Aorta (tissue), 5 donors: ENCODE measurements at regions not wholly inside any gene's neighbourhood (a gene's known extent, or its start where the extent isn't known, plus 50 kb on each side); places are given as distances from the start of the nearest gene placed in this dataset.
A peak's percentile ranks its signal among the peaks of the same experiment; 100 is the strongest.
"Not testable (repeated sequence)": the region's sequence is repeated elsewhere in the genome, so short reads cannot be mapped to it uniquely, and the experiment has no call there.

Experiments used
- ATAC-seq: fragments of 200-7000 bp; cut with Tn5 transposase; one replicate; pipeline ENCODE4 v1.9.1; 2022; ENCODE audit warnings: moderate library complexity; ENCODE audit not compliant: low FRiP score
- DNase-seq, 2 donors: peaks; one replicate each; pipeline ENCODE4 v3.0.0-alpha.2; 2020
- H3K27ac ChIP-seq, 2 donors: one replicate each; pipeline ENCODE4 v1.5.1; 2013; ENCODE audit warnings: low read length in 2 of 2, mild to moderate bottlenecking in 2 of 2, moderate library complexity in 2 of 2, control low read depth in 1 of 2, inconsistent platforms in 1 of 2, low read depth in 1 of 2
- H3K27me3 ChIP-seq, 2 donors: one replicate each; pipeline ENCODE4 v1.6.1; 2013; ENCODE audit warnings: control low read depth in 1 of 2, low read length in 1 of 2, mild to moderate bottlenecking in 1 of 2, moderate library complexity in 1 of 2; ENCODE audit not compliant: insufficient read depth in 2 of 2, control insufficient read depth in 1 of 2
- H3K36me3 ChIP-seq, 2 donors: one replicate each; pipeline ENCODE4 v1.6.1; 2013; ENCODE audit warnings: control low read depth in 1 of 2, low read length in 1 of 2, mild to moderate bottlenecking in 1 of 2; ENCODE audit not compliant: insufficient read depth in 2 of 2, control insufficient read depth in 1 of 2
- H3K4me1 ChIP-seq, 2 donors: one replicate each; pipeline ENCODE4 v1.6.1; 2013; ENCODE audit warnings: low read length in 2 of 2, control low read depth in 1 of 2, mild to moderate bottlenecking in 1 of 2, moderate library complexity in 1 of 2; ENCODE audit not compliant: insufficient read depth in 2 of 2, control insufficient read depth in 1 of 2
- H3K4me3 ChIP-seq, 2 donors: one replicate each; pipeline ENCODE4 v1.5.1; 2013; ENCODE audit warnings: low read length in 2 of 2, control low read depth in 1 of 2, mild to moderate bottlenecking in 1 of 2
- H3K9me3 ChIP-seq: one replicate; pipeline ENCODE4 v1.6.1; 2013; ENCODE audit warnings: mild to moderate bottlenecking, low read length; ENCODE audit not compliant: control insufficient read depth
- WGBS, 2 donors: extraction: QIAGEN DNeasy Blood & Tissue Kit; methylation state at CpG; one replicate each; pipeline ENCODE4 v1.1.7; 2013; 5-methylcytosine and 5-hydroxymethylcytosine counted together
- intact Hi-C, 2 donors: fragments of 100-400 bp; cut with DNase I; formaldehyde crosslinking; loops; one replicate each; pipeline versions ENCODE4 v1.14.2 to v1.15.0; 2022
- donor health status: healthy with polysubstance abuse.
- donor health status: Bipolar disorder and iron deficiency.
- donor health status: DM: no; HTN: no; CAD: no.
- donor health status: DM: no; HTN: no; CAD: no.
- donor health status: DM: yes; HTN: yes; CAD: no.

DNA sequence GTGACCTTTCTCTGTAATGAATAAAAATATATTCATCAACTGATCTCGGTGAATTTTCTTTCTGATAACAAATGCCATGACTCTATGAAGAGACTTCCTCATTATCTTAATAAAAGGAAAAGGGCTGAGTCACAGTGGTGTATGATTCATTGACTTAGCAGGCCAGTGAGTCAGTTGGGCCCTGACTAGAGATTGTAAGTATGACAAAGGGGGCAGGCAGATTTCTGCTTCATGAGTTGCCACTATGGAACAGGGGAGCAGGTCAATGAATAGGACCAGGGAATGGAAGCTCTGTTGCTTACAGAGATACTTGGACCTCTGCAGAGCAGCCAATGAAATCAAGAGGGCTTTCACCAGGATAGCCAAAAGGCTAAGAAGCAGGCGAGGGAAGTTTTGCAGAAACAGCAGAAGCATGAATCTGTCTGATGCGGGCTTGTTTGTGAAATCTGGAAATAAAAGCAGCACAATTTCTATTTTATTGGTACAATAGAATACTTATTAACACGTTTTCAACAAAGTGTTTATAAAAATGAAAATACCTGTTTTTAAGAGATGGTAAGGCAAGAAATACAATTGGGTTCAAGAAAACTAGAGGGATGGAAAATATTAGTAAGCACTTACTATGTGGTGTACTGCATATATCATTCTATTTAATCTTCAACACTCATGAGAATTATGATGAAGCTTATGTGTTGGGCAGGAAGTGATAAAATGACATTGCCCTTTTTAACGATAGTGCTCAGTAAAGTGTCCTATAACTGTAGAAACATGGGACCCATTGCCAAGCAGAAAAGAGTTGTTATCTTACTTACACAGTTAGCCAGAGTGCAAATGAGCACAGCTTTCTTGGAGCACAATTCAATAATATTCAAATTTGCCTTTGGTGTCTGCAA is 169.8 kb upstream of the MYRIP start:
- no peaks in the 10 kb centered on the region for H3K9me3 ChIP-seq
- no peak overlapping the region for H3K4me3 ChIP-seq
- no peaks in the 10 kb centered on the region for H3K36me3 ChIP-seq
- DNase-seq: no peak
- H3K27ac ChIP-seq: no peak overlapping the region
- H3K4me1 ChIP-seq: peaks cover 0 to 4% of the 10 kb centered on the region in 2 donors
- no peaks in the 10 kb centered on the region for H3K27me3 ChIP-seq
- intact Hi-C loops: no loop called here
- 58 to 59% methylated on average over 5 of the region's 5 CpGs for WGBS, 2 donors
- peak; percentile 76 for ATAC-seq

DNA sequence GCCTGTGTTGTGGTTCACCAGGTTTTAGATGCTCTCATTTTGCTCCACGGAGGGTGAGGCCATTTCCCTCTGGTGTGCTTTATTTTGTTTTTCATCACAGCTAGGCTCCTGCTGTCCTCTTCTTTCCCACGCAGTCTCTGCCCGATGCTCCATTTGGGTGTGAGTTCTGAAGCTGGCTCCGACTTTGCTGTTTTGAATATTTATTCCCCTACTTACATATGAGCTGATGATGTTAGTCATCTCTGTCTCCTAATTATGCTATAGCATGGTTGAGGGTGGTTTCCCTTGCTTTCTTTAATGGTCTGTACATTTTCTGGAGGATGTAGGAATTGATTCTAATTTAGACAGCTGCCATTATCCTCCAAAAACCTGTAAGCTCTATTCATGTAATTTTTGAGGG is 168.1 kb upstream of the MYRIP start:
- no peak for ATAC-seq
- intact Hi-C loops: no loop called here
- WGBS, 2 donors: 65 to 73% methylated on average over 4 of the region's 4 CpGs
- Histone ChIP-seq H3K4me1 (peaks cover 0 to 4% of the 10 kb centered on the region in 2 donors), H3K27me3 (no peaks in the 10 kb centered on the region), H3K36me3 (no peaks in the 10 kb centered on the region), H3K27ac (no peak overlapping the region), H3K4me3 (no peak overlapping the region), H3K9me3 (no peaks in the 10 kb centered on the region)
- DNase-seq: no peak

DNA sequence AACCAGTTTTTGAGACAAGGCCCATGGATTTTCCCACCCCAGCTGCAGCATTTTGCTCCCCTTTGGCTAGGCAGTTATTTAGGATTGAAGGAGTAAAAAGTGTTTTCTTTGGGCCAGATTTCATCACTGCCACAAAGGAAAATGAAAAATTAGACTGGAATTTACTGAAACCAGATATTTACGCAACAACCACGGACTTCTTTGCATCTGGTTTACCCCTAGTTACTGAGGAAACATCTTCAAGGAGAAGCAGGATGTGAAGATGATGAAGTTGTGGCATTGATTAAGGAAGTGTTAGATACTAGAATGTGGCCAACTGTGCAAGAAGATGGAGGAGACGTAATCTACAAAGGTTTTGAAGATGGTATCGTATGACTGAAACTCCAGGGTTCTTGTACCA is 165.2 kb upstream of the MYRIP start:
- no peak overlapping the region for H3K27ac ChIP-seq
- H3K4me3 ChIP-seq: no peak overlapping the region
- DNase-seq: no peak
- intact Hi-C loops: no loop called here
- ATAC-seq: no peak
- no peaks in the 10 kb centered on the region for H3K4me1 ChIP-seq
- no peaks in the 10 kb centered on the region for H3K9me3 ChIP-seq
- WGBS, 2 donors: 77 to 79% methylated on average over 4 of the region's 4 CpGs
- H3K27me3 ChIP-seq: no peaks in the 10 kb centered on the region
- H3K36me3 ChIP-seq: no peaks in the 10 kb centered on the region

DNA sequence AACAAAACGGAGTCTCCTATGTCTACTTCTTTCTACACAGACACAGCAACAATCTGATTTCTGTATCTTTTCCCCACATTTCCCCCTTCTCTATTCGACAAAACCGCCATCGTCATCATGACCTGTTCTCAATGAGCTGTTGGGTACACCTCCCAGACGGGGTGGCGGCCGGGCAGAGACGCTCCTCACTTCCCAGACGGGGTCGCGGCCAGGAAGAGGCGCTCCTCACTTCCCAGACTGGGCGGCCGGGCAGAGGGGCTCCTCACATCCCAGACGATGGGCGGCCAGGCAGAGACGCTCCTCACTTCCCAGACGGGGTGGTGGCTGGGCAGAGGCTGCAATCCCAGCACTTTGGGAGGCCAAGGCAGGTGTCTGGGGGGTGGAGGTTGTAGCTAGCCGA is 158.2 kb upstream of the MYRIP start:
- H3K27ac ChIP-seq, H3K27me3 ChIP-seq, H3K36me3 ChIP-seq, H3K4me3 ChIP-seq, intact Hi-C loops, DNase-seq, H3K9me3 ChIP-seq, ATAC-seq, H3K4me1 ChIP-seq: not testable (repeated sequence)
- WGBS, 2 donors: 91 to 95% methylated on average over 14 to 19 of the region's 19 CpGs

DNA sequence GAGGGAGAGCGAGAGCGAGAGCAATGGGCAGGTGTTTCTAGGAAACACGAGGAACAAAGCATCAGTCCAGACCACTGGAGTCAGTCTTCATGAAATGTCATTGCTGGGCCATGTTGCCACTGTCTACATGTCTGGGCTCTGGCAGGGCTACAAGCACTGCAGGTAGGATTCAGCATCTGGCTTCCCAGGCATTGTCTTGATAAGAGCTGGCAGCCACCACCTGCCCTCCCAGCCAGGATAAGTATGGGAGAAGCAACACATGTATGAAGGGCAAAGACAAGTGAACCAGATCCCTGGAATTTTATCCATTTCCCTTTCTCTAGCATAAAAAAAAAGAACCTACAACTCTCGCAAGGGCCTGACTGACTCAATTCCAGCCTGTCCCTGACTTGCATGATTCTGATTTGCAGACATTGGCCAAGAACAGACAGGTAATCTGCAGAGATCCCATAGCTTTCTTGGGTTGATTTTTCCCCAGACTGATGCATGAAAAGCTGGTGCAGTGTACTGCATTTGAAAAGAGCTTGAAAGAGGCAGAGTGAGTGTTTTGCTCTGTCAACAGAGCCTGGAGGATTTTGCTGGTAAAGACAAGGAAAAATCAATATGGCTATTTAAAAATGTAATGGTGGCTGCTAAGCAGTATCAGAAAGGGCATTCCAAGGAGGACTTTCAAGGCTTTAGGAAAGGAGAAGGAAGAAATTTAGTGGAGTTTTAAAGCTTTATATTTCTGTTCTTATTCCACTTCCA is 157.2 kb upstream of the MYRIP start:
- no peak overlapping the region for H3K27ac ChIP-seq
- intact Hi-C loops: no loop called here
- no peaks in the 10 kb centered on the region for H3K36me3 ChIP-seq
- ATAC-seq: no peak
- DNase-seq: no peak
- 81 to 85% methylated on average over 4 of the region's 4 CpGs for WGBS, 2 donors
- peaks cover 1% of the 10 kb centered on the region for H3K9me3 ChIP-seq
- H3K4me3 ChIP-seq: no peak overlapping the region
- no peaks in the 10 kb centered on the region for H3K27me3 ChIP-seq
- no peaks in the 10 kb centered on the region for H3K4me1 ChIP-seq

DNA sequence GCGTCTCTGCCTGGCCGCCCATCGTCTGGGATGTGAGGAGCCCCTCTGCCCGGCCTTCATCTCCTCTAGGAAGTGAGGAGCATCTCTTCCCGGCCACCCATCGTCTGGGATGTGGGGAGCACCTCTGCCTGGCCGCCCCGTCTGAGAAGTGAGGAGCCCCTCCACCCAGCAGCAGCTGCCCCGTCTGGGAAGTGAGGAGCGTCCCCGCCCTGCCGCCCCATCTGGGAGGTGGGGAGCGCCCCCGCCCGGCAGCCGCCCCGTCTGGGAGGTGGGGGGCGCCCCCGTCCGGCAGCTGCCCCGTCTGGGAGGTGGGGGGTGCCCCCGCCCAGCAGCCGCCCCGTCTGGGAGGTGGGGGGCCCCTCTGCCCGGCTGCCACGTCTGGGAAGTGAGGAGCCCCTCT is 153.7 kb upstream of the MYRIP start:
- intact Hi-C loops, H3K36me3 ChIP-seq, ATAC-seq, H3K4me3 ChIP-seq, DNase-seq, H3K9me3 ChIP-seq, H3K27ac ChIP-seq, H3K4me1 ChIP-seq, H3K27me3 ChIP-seq: not testable (repeated sequence)
- 91 to 94% methylated on average over 15 to 26 of the region's 26 CpGs for WGBS, 2 donors

DNA sequence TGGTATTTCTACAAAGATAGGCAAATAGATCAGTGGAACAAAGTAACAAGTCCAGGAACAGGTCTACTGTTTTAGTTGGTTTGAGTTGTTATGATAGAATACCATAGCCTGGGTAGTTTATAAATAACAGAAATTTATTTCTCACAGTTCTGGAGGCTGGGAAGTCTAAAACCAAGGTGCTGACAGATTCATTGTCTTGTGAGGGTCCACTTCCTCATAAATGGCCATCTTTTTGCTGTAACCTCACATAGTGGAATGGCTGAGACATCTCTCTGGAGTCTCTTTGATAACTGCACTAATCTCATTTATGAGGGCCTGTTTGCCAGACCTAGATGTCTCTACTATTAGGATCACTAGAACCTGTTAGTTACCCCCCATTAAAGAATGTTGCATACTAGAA is 152.3 kb upstream of the MYRIP start:
- Histone ChIP-seq H3K27ac (no peak overlapping the region), H3K27me3 (no peaks in the 10 kb centered on the region), H3K36me3 (no peaks in the 10 kb centered on the region), H3K4me1 (no peaks in the 10 kb centered on the region), H3K4me3 (no peak overlapping the region), H3K9me3 (no peaks in the 10 kb centered on the region)
- ATAC-seq: no peak
- DNase-seq: no peak
- intact Hi-C loops: no loop called here

DNA sequence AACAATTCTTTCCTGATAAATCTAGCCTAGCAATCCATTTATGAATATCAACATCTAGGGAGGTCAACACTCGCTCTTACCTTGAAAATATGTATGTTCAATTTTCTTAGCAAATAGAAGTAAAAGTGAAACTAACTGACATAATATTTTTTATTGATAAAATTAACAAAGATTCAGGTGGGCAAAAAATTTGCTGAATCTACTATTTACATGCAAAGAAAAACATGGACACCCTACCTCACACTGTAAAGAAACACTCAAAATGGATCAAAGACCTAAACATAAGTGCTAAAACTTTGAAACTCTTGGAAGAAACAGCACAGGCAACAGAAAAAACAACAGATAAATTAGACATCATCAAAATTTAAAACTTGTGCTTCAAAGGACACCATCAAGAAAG is 151.6 kb upstream of the MYRIP start:
- Histone ChIP-seq H3K27me3 (no peaks in the 10 kb centered on the region), H3K36me3 (no peaks in the 10 kb centered on the region), H3K27ac (no peak overlapping the region), H3K4me1 (no peaks in the 10 kb centered on the region), H3K4me3 (no peak overlapping the region), H3K9me3 (no peaks in the 10 kb centered on the region)
- 78 to 85% methylated on average over 1 of the region's 1 CpG for WGBS, 2 donors
- intact Hi-C loops: no loop called here
- ATAC-seq (no peak), DNase-seq (no peak)

DNA sequence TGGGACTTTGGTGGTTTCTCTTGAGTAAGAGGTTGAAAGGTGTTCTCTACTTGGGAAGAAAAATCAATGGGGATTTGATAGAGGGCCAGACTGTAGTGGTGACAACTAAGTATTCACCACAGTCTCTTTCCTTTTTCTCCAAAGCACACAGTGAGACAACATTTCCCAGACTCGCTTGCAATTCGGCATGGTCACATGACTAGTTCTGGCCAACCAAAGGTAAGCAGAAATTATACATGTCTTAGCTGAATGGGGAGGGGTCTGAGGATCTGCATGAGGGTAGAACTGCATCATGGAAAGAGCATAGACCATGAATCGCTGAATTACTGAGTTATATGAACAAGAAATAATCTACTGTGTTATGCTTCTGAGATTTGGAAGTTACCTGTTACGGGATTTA is 144.5 kb upstream of the MYRIP start:
- 86 to 88% methylated on average over 4 of the region's 4 CpGs for WGBS, 2 donors
- intact Hi-C loops: no loop called here

More for the DNA sequence above, 144.5 kb upstream of the MYRIP start:
- H3K9me3 ChIP-seq: no peaks in the 10 kb centered on the region
- peaks cover 0 to 4% of the 10 kb centered on the region in 2 donors for H3K27me3 ChIP-seq
- no peaks in the 10 kb centered on the region for H3K4me1 ChIP-seq
- no peaks in the 10 kb centered on the region for H3K36me3 ChIP-seq
- no peak overlapping the region for H3K4me3 ChIP-seq
- DNase-seq: no peak
- H3K27ac ChIP-seq: no peak overlapping the region
- ATAC-seq: no peak
